ENCODE measurements at regions not wholly inside any gene's neighbourhood (a gene's known extent, or its start where the extent isn't known, plus 50 kb on each side); places are given as distances from the start of the nearest gene placed in this dataset.

GRCh38 chr14:55938249-55938791 lies 179.9 kb upstream of the PELI2 start:
- no peak for DNase-seq (ENCODE audit: low spot score)

GRCh38 chr14:55942076-55942654 lies 176.0 kb upstream of the PELI2 start:
- DNase-seq (ENCODE audit: low spot score) = no peak

- no peak for DNase-seq (ENCODE audit: low spot score)
These were observed 175.4 kb upstream of the PELI2 start for GRCh38 chr14:55942826-55943225.

- no peak for DNase-seq (ENCODE audit: low spot score)
These were observed 173.5 kb upstream of the PELI2 start for GRCh38 chr14:55944757-55945156.

- DNase-seq (ENCODE audit: low spot score) = no peak
These were observed 172.0 kb upstream of the PELI2 start for GRCh38 chr14:55946231-55946630.

GRCh38 chr14:55948399-55948798 lies 169.8 kb upstream of the PELI2 start:
- DNase-seq (ENCODE audit: low spot score) = no peak

GRCh38 chr14:55949708-55950107 lies 168.5 kb upstream of the PELI2 start:
- no peak for DNase-seq (ENCODE audit: low spot score)

- no peak for DNase-seq (ENCODE audit: low spot score)
These were observed 168.1 kb upstream of the PELI2 start for GRCh38 chr14:55950135-55950534.

- DNase-seq (ENCODE audit: low spot score) = no peak
These were observed 166.6 kb upstream of the PELI2 start for GRCh38 chr14:55951341-55952206.

GRCh38 chr14:55954108-55954507 lies 164.1 kb upstream of the PELI2 start:
- no peak for DNase-seq (ENCODE audit: low spot score)

- DNase-seq (ENCODE audit: low spot score) = no peak
These were observed 163.0 kb upstream of the PELI2 start for GRCh38 chr14:55955175-55955574.

GRCh38 chr14:55957950-55958349 lies 160.3 kb upstream of the PELI2 start:
- DNase-seq (ENCODE audit: low spot score) = no peak

- DNase-seq (ENCODE audit: low spot score) = no peak
These were observed 154.9 kb upstream of the PELI2 start for GRCh38 chr14:55963295-55963694.

GRCh38 chr14:55964091-55964490 lies 154.1 kb upstream of the PELI2 start:
- DNase-seq (ENCODE audit: low spot score) = no peak

- no peak for DNase-seq (ENCODE audit: low spot score)
These were observed 153.4 kb upstream of the PELI2 start for GRCh38 chr14:55964821-55965220.

GRCh38 chr14:55965851-55966250 lies 152.4 kb upstream of the PELI2 start:
- DNase-seq (ENCODE audit: low spot score) = no peak

GRCh38 chr14:55968741-55969140 lies 149.5 kb upstream of the PELI2 start:
- peak; percentile 2 for DNase-seq (ENCODE audit: low spot score)

GRCh38 chr14:55973285-55973800 lies 144.9 kb upstream of the PELI2 start:
- no peak for DNase-seq (ENCODE audit: low spot score)

GRCh38 chr14:55973911-55974630 lies 144.1 kb upstream of the PELI2 start:
- DNase-seq (ENCODE audit: low spot score) = no peak

GRCh38 chr14:55975281-55975910 lies 142.8 kb upstream of the PELI2 start:
- no peak for DNase-seq (ENCODE audit: low spot score)

- peak; percentile 3 for DNase-seq (ENCODE audit: low spot score)
These were observed 142.0 kb upstream of the PELI2 start for GRCh38 chr14:55976219-55976618.

GRCh38 chr14:55976655-55977054 lies 141.6 kb upstream of the PELI2 start:
- DNase-seq (ENCODE audit: low spot score) = peak; percentile 3

Measured in HT-29 (cell line).